PC-9 (cell line): ENCODE measurements at regions not wholly inside any gene's neighbourhood (a gene's known extent, or its start where the extent isn't known, plus 50 kb on each side); places are given as distances from the start of the nearest gene placed in this dataset.

ENCODE experiments used
- BruUV-seq: library from RNA; stranded (reverse); fragments of 400-500 nt; replicated peaks from 2 replicates; lab custom pipeline; 2021; lab: Mats Ljungman, UMichigan
- CTCF ChIA-PET: fragments of 300-600 bp; sonication (Branson Sonifier 250); formaldehyde crosslinking; loops from one replicate; lab custom pipeline; 2022; ENCODE audit warnings: antibody characterized with exemption; lab: Charles Lee
- POLR2A ChIA-PET: fragments of 300-600 bp; sonication (Branson Sonifier 250); formaldehyde crosslinking; loops from one replicate; lab custom pipeline; 2022; ENCODE audit warnings: antibody characterized with exemption; ENCODE audit not compliant: unreplicated experiment; lab: Charles Lee
- DNase-seq, 2 experiments: peaks; one replicate each; pipeline versions ENCODE4 v3.0.0 to v3.0.0-alpha.2; 2015 to 2022; ENCODE audit warnings: mixed read lengths in 1 of 2
- H2AFZ ChIP-seq: fragments of 200-600 bp; sonication (generic); 2 replicates; pipeline ENCODE4 v1.8.1; 2017; ENCODE audit warnings: antibody characterized with exemption
- H3F3A ChIP-seq: fragments of 200-600 bp; sonication (generic); 2 replicates; pipeline ENCODE4 v1.8.1; 2017; ENCODE audit warnings: antibody characterized with exemption, mild to moderate bottlenecking, low read depth; ENCODE audit not compliant: insufficient read depth
- H3K27ac ChIP-seq: fragments of 200-600 bp; sonication (generic); 2 replicates; pipeline ENCODE4 v1.6.1; 2016; ENCODE audit warnings: mixed run types
- H3K27me3 ChIP-seq: fragments of 200-600 bp; sonication (generic); 2 replicates; pipeline ENCODE4 v1.6.1; 2016; ENCODE audit warnings: low read depth, mixed run types; ENCODE audit not compliant: insufficient read depth
- H3K36me3 ChIP-seq: fragments of 200-600 bp; sonication (generic); 2 replicates; pipeline ENCODE4 v1.6.1; 2016; ENCODE audit warnings: low read depth, mixed run types
- H3K4me1 ChIP-seq: fragments of 200-600 bp; sonication (generic); replicated peaks from 2 replicates; pipeline ENCODE4 v1.6.1; 2016; ENCODE audit warnings: mixed run types; ENCODE audit not compliant: insufficient read depth
- H3K4me2 ChIP-seq: fragments of 200-600 bp; sonication (generic); 2 replicates; pipeline ENCODE4 v1.6.1; 2017; ENCODE audit warnings: mixed run types
- H3K4me3 ChIP-seq: fragments of 200-600 bp; sonication (generic); 2 replicates; pipeline ENCODE4 v1.6.1; 2016; ENCODE audit warnings: mixed run types
- H3K79me2 ChIP-seq: fragments of 200-600 bp; sonication (generic); 2 replicates; pipeline ENCODE4 v1.6.1; 2017; ENCODE audit warnings: low read depth, mixed run types
- H3K9me2 ChIP-seq: fragments of 200-600 bp; sonication (generic); 2 replicates; pipeline ENCODE4 v1.8.1; 2017; ENCODE audit warnings: mild to moderate bottlenecking; ENCODE audit not compliant: insufficient read depth
- H3K9me3 ChIP-seq: fragments of 200-600 bp; sonication (generic); 2 replicates; pipeline ENCODE4 v1.8.1; 2016; ENCODE audit warnings: low read depth; ENCODE audit not compliant: insufficient read depth
- H4K20me1 ChIP-seq: fragments of 200-600 bp; sonication (generic); 2 replicates; pipeline ENCODE4 v1.8.1; 2017; ENCODE audit not compliant: insufficient read depth
- CTCF ChIP-seq: fragments of 200-600 bp; sonication (generic); conservative IDR thresholded peaks from 2 replicates; pipeline ENCODE4 v1.6.1; 2017; ENCODE audit warnings: mixed run types, antibody characterized with exemption, mild to moderate bottlenecking, moderate library complexity
- EZH2 ChIP-seq: fragments of 200-600 bp; sonication (generic); IDR thresholded peaks from 2 replicates; pipeline ENCODE4 v1.8.0; 2017; ENCODE audit warnings: antibody characterized with exemption, low read depth
- intact Hi-C: fragments of 100-400 bp; cut with micrococcal nuclease; formaldehyde crosslinking; loops from one replicate; pipeline ENCODE4 v1.10.0; 2022; ENCODE audit not compliant: unreplicated experiment

- DNase-seq = no peak
- H4K20me1 ChIP-seq = no peaks in the 10 kb centered on the region
- H3K36me3 ChIP-seq = no peaks in the 10 kb centered on the region
- no TSS peak for BruUV-seq
- intact Hi-C loops = no loop called here
- no peaks in the 10 kb centered on the region for H3F3A ChIP-seq
- no peak overlapping the region for H3K4me3 ChIP-seq
- H3K9me3 ChIP-seq = no peaks in the 10 kb centered on the region
- H3K27ac ChIP-seq = no peak overlapping the region
- H3K4me2 ChIP-seq = no peak overlapping the region
- H2AFZ ChIP-seq = no peak overlapping the region
- no peaks in the 10 kb centered on the region for H3K79me2 ChIP-seq
- POLR2A ChIA-PET = no interaction called here
- no peaks in the 10 kb centered on the region for H3K4me1 ChIP-seq
- H3K9me2 ChIP-seq = no peaks in the 10 kb centered on the region
- CTCF ChIA-PET = no interaction called here
- TF ChIP-seq CTCF = no peak
- TF ChIP-seq EZH2 = no peak
- peaks cover 98% of the 10 kb centered on the region for H3K27me3 ChIP-seq
Observed at GRCh38 chr6:168155193-168155592, 76.2 kb upstream of the FRMD1 start.

GRCh38 chr6:168154263-168154917 lies 75.4 kb upstream of the FRMD1 start:
- DNase-seq = no peak
- intact Hi-C loops = no loop called here
- Histone ChIP-seq H3K27ac (no peak overlapping the region), H4K20me1 (no peaks in the 10 kb centered on the region), H3K4me2 (no peak overlapping the region), H3K27me3 (peaks cover 98% of the 10 kb centered on the region), H2AFZ (no peak overlapping the region), H3F3A (no peaks in the 10 kb centered on the region), H3K36me3 (no peaks in the 10 kb centered on the region), H3K9me3 (no peaks in the 10 kb centered on the region), H3K79me2 (no peaks in the 10 kb centered on the region), H3K4me3 (no peak overlapping the region), H3K4me1 (no peaks in the 10 kb centered on the region), H3K9me2 (no peaks in the 10 kb centered on the region)
- BruUV-seq = no TSS peak
- TF ChIP-seq EZH2 = no peak
- TF ChIP-seq CTCF = no peak
- POLR2A ChIA-PET = no interaction called here
- CTCF ChIA-PET = no interaction called here

GRCh38 chr6:168153553-168153952 lies 74.5 kb upstream of the FRMD1 start:
- no TSS peak for BruUV-seq
- H3K9me3 ChIP-seq = no peaks in the 10 kb centered on the region
- H3K79me2 ChIP-seq = no peaks in the 10 kb centered on the region
- intact Hi-C loops = no loop called here
- H3F3A ChIP-seq = no peaks in the 10 kb centered on the region
- no peak overlapping the region for H3K27ac ChIP-seq
- no peak overlapping the region for H3K4me3 ChIP-seq
- H2AFZ ChIP-seq = no peak overlapping the region
- H3K4me1 ChIP-seq = no peaks in the 10 kb centered on the region
- no peaks in the 10 kb centered on the region for H3K36me3 ChIP-seq
- ChIA-PET POLR2A (no interaction called here), CTCF (no interaction called here)
- no peaks in the 10 kb centered on the region for H4K20me1 ChIP-seq
- no peaks in the 10 kb centered on the region for H3K9me2 ChIP-seq
- TF ChIP-seq EZH2 (no peak), CTCF (no peak)
- no peak for DNase-seq
- H3K4me2 ChIP-seq = no peak overlapping the region
- peaks cover 98% of the 10 kb centered on the region for H3K27me3 ChIP-seq
